Body of pancreas (tissue), 4 donors: ENCODE measurements at regions not wholly inside any gene's neighbourhood (a gene's known extent, or its start where the extent isn't known, plus 50 kb on each side); places are given as distances from the start of the nearest gene placed in this dataset.

Experiments
- ATAC-seq: fragments of 150-250 bp; one replicate; pipeline ENCODE4 v1.9.1; 2016
- DNase-seq, 4 donors: peaks; one replicate each; pipeline ENCODE4 v3.0.0-alpha.2; 2019
- H3K27ac ChIP-seq, 4 donors: fragments of 200-600 bp; sonication (generic); 1 replicate in 3 of 4; 2 replicates in 1 of 4; pipeline versions ENCODE4 v1.5.1 to v1.6.1; 2016 to 2019; ENCODE audit warnings: mild to moderate bottlenecking in 1 of 4, mixed read lengths in 1 of 4, moderate library complexity in 1 of 4
- H3K27me3 ChIP-seq, 2 donors: fragments of 200-600 bp; sonication (generic); one replicate each; pipeline ENCODE4 v1.6.0; 2016; ENCODE audit warnings: mild to moderate bottlenecking in 1 of 2
- H3K36me3 ChIP-seq, 2 donors: fragments of 200-600 bp; sonication (generic); replicated peaks in 1 of 2; 2 replicates each; pipeline ENCODE4 v1.5.1; 2016; ENCODE audit warnings: low read depth in 2 of 2; ENCODE audit not compliant: insufficient read depth in 1 of 2
- H3K4me1 ChIP-seq: fragments of 200-600 bp; sonication (generic); one replicate; pipeline ENCODE4 v1.6.0; 2016
- H3K4me3 ChIP-seq, 2 donors: fragments of 200-600 bp; sonication (generic); 1 replicate in 1 of 2; 2 replicates in 1 of 2; pipeline ENCODE4 v1.5.1; 2016 to 2019
- H3K9me3 ChIP-seq, 3 donors: fragments of 200-600 bp; sonication (generic); 1 replicate in 2 of 3; 2 replicates in 1 of 3; pipeline ENCODE4 v1.5.1; 2016
- CTCF ChIP-seq, 7 experiments: fragments of 450-650 bp in 4 of 7; fragments of 200-600 bp in 3 of 7; sonication (generic) in 3 of 7; IDR thresholded peaks; one replicate each; pipeline ENCODE4 v1.5.1; 2016 to 2019; ENCODE audit warnings: antibody characterized with exemption in 7 of 7
- POLR2A ChIP-seq, 3 donors: fragments of 450-650 bp; IDR thresholded peaks; one replicate each; pipeline ENCODE4 v1.6.1; 2016; ENCODE audit warnings: antibody characterized with exemption in 3 of 3, mild to moderate bottlenecking in 2 of 3
- WGBS, 2 donors: methylation state at CpG; one replicate each; pipeline ENCODE4 v1.1.5; 2017; 5-methylcytosine and 5-hydroxymethylcytosine counted together
- intact Hi-C: fragments of 100-400 bp; cut with DNase I; formaldehyde crosslinking; loops from one replicate; pipeline ENCODE4 v1.15.1; 2023

- Histone ChIP-seq H3K27ac (no peak overlapping the region), H3K4me1 (no peaks in the 10 kb centered on the region), H3K36me3 (no peaks in the 10 kb centered on the region), H3K4me3 (no peak overlapping the region), H3K27me3 (no peaks in the 10 kb centered on the region), H3K9me3 (no peaks in the 10 kb centered on the region)
- no peak for TF ChIP-seq CTCF (IDR thresholded peaks at IDR 0.05)
- no peak for TF ChIP-seq POLR2A (IDR thresholded peaks at IDR 0.05)
- ATAC-seq (no peak), DNase-seq (no peak)
- 69 to 82% methylated on average over 2 of the region's 2 CpGs for WGBS, 2 donors
- intact Hi-C loops: no loop called here
These were observed 154.6 kb upstream of the GHR start for GRCh38 chr5:42268630-42269029.

- DNase-seq (no peak), ATAC-seq (no peak)
- WGBS, 2 donors: 30% methylated on average over 2 of the region's 2 CpGs
These were observed 152.5 kb upstream of the GHR start for GRCh38 chr5:42270771-42271170.

GRCh38 chr5:42274913-42275312, 148.3 kb upstream of the GHR start:
- H3K36me3 ChIP-seq: no peaks in the 10 kb centered on the region
- H3K27ac ChIP-seq: no peak overlapping the region
- TF ChIP-seq POLR2A (IDR thresholded peaks at IDR 0.05) (no peak), CTCF (IDR thresholded peaks at IDR 0.05) (no peak)
- no peak for ATAC-seq
- H3K27me3 ChIP-seq: no peaks in the 10 kb centered on the region
- H3K4me3 ChIP-seq: no peak overlapping the region
- H3K9me3 ChIP-seq: no peaks in the 10 kb centered on the region
- H3K4me1 ChIP-seq: no peaks in the 10 kb centered on the region
- intact Hi-C loops: no loop called here
- 19 to 27% methylated on average over 1 of the region's 1 CpG for WGBS, 2 donors
- no peak for DNase-seq

More at GRCh38 chr5:42270771-42271170, 152.5 kb upstream of the GHR start:
- Histone ChIP-seq H3K36me3 (no peaks in the 10 kb centered on the region), H3K27ac (no peak overlapping the region), H3K4me1 (no peaks in the 10 kb centered on the region), H3K4me3 (no peak overlapping the region), H3K27me3 (no peaks in the 10 kb centered on the region), H3K9me3 (no peaks in the 10 kb centered on the region)
- intact Hi-C loops: no loop called here
- TF ChIP-seq POLR2A (IDR thresholded peaks at IDR 0.05) (no peak), CTCF (IDR thresholded peaks at IDR 0.05) (no peak)

GRCh38 chr5:42277293-42277692, 145.9 kb upstream of the GHR start:
- no peak for ATAC-seq

More at GRCh38 chr5:42277293-42277692, 145.9 kb upstream of the GHR start:
- no peak overlapping the region for H3K4me3 ChIP-seq
- H3K4me1 ChIP-seq: no peaks in the 10 kb centered on the region
- H3K9me3 ChIP-seq: no peaks in the 10 kb centered on the region
- no peaks in the 10 kb centered on the region for H3K27me3 ChIP-seq
- 51 to 64% methylated on average over 2 of the region's 2 CpGs for WGBS, 2 donors
- H3K27ac ChIP-seq: no peak overlapping the region
- intact Hi-C loops: no loop called here
- H3K36me3 ChIP-seq: no peaks in the 10 kb centered on the region
- DNase-seq: no peak
- TF ChIP-seq POLR2A (IDR thresholded peaks at IDR 0.05): no peak
- no peak for TF ChIP-seq CTCF (IDR thresholded peaks at IDR 0.05)
